NB4 (cell line): ENCODE measurements at regions not wholly inside any gene's neighbourhood (a gene's known extent, or its start where the extent isn't known, plus 50 kb on each side); places are given as distances from the start of the nearest gene placed in this dataset.

Experiments
- TF ChIP-seq, protein P1 (sequence below): IDR thresholded peaks from one replicate; pipeline ENCODE4 v1.5.1; 2012; ENCODE audit warnings: low read depth, low read length
- TF ChIP-seq, protein P2 (sequence below): IDR thresholded peaks from 2 replicates; pipeline ENCODE4 v1.6.1; 2011; ENCODE audit warnings: low read depth, low read length

DNA sequence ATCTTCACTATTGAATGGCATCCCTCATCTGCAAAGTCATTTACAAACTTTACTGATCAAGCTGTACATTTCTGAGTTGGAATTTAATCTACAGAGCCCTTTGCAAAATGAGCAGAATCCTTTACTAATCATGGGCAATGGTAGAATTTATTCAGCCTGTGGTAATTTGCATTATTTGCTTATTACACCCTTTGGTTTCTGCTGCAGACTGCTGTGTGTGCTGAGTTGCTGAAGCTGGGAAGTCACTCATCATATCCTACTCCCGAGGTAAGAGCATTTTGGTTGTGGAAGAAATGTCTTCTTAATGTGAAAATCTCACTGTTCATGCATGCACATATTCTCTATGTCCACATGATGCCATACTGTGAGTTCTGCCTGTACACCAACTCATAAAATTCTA is 357.4 kb upstream of the SLC39A10 start:
- TF ChIP-seq, protein P1, sequence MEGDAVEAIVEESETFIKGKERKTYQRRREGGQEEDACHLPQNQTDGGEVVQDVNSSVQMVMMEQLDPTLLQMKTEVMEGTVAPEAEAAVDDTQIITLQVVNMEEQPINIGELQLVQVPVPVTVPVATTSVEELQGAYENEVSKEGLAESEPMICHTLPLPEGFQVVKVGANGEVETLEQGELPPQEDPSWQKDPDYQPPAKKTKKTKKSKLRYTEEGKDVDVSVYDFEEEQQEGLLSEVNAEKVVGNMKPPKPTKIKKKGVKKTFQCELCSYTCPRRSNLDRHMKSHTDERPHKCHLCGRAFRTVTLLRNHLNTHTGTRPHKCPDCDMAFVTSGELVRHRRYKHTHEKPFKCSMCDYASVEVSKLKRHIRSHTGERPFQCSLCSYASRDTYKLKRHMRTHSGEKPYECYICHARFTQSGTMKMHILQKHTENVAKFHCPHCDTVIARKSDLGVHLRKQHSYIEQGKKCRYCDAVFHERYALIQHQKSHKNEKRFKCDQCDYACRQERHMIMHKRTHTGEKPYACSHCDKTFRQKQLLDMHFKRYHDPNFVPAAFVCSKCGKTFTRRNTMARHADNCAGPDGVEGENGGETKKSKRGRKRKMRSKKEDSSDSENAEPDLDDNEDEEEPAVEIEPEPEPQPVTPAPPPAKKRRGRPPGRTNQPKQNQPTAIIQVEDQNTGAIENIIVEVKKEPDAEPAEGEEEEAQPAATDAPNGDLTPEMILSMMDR: no peak
- TF ChIP-seq, protein P2, sequence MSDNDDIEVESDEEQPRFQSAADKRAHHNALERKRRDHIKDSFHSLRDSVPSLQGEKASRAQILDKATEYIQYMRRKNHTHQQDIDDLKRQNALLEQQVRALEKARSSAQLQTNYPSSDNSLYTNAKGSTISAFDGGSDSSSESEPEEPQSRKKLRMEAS: no peak
